GM21447 (cell line): ENCODE measurements at regions not wholly inside any gene's neighbourhood (a gene's known extent, or its start where the extent isn't known, plus 50 kb on each side); places are given as distances from the start of the nearest gene placed in this dataset.
A peak's percentile ranks its signal among the peaks of the same experiment; 100 is the strongest.
"Not testable (repeated sequence)": the region's sequence is repeated elsewhere in the genome, so short reads cannot be mapped to it uniquely, and the experiment has no call there.

Source experiments
- ATAC-seq: cut with Tn5 transposase; IDR thresholded peaks from one replicate; pipeline ENCODE4 v1.9.1; 2021; ENCODE audit not compliant: unreplicated experiment

DNA sequence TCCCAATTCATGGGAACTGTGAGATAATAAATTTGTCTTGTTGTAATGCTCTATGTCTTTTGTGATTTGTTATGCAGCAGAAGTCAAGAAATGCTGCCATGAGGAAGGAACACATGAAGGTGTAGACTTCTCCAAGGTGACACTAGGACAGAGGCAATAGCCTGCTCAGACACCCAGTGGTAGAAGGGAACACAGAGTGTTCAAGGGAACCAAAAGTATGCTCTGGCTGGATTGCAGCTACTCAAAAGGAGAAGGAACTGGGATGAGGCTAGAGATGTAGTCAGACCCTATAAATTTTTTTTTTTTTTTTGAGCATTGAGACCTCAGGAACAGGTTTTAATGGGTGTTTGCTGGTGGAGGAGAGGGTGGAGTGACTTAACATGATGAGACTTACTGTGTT, 232.5 kb downstream of the PARP8 start:
- no peak for ATAC-seq

DNA sequence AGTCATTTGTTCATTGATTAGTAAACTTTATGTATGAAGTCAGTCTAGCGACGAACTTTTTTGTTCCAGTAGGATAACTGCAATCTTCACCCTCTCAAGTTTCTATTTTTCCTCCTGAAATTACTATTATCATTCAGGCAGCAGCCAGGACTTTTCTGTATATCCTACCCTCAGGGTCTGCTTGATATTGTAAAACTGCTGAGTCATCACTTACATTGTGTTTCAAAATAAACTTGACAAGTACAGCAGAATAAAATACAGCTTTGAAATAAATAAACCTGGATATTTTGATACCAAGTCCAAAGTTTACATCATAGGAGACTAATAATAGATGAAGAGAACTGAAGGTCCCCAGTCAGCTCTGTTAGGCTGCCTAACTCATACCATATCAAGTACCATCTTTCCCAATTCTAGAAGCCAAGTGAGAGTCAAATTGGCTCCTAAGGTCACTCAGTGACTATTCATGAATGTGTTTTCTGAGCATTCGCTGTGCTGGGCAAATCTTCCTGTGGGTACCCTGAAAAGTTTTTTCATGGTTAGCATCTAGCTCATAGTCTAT, 234.6 kb downstream of the PARP8 start:
- ATAC-seq: no peak

DNA sequence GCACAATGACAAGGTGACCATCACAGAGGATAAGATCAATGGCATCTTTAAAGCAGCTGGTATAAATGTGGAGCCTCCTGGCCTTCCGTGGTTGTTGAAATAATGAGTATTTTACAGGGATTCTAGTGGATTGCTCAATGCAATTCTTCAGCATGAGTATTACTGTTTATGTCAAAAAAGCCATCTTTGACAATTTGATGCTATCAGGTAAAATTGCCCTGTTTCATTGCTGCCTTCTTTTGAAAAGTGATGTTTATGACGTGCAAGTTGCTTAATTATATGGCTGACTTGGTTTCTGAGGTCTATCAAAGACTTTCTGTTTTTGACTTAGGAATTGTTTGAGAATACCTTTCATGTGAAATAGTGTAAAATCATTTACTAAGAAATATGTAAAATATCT, 237.2 kb downstream of the PARP8 start:
- no peak for ATAC-seq

DNA sequence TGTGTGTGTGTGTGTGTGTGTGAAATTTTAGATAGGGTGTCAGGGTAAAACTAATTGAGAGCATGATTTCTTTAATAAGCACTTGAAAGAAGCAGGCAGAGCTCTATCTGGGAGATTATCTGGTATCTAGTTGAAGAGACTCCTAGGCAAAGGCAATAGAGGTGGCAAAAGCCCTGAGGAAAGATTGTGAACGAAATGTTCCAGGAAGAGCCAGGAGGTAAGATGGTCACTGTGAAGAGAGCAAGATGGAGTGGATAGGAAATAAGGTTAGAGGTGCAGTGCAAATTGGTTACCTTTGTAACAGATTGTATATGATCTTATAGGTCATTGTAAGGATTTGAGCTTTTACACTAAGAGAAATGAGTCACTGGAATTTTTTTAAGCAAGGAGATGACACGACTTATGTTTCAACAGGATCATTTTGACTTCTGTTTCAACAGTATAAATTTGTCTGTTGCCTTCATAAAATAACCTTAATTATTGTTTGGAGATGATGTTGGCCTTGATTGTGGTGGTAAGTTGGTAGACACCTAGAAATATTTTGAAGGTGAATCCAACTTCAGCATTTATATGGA, 239.6 kb downstream of the PARP8 start:
- ATAC-seq: no peak

DNA sequence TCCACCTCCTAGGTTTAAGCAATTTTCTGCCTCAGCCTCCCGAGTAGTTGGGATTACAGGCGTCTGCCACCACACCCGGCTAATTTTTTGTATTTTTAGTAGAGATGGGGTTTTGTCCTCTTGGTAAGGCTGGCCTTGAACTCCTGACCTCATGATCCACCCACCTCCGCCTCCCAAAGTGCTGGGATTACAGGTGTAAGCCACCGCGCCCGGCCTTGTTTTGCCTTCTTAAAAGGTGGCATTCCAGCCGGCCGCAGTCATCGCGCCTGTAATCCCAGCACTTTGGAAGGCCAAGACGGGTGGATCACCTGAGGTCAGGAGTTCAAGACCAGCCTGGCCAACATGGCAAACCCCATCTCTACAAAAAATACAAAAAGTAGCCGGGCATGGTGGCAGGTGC, 253.7 kb downstream of the PARP8 start:
- not testable (repeated sequence) for ATAC-seq

DNA sequence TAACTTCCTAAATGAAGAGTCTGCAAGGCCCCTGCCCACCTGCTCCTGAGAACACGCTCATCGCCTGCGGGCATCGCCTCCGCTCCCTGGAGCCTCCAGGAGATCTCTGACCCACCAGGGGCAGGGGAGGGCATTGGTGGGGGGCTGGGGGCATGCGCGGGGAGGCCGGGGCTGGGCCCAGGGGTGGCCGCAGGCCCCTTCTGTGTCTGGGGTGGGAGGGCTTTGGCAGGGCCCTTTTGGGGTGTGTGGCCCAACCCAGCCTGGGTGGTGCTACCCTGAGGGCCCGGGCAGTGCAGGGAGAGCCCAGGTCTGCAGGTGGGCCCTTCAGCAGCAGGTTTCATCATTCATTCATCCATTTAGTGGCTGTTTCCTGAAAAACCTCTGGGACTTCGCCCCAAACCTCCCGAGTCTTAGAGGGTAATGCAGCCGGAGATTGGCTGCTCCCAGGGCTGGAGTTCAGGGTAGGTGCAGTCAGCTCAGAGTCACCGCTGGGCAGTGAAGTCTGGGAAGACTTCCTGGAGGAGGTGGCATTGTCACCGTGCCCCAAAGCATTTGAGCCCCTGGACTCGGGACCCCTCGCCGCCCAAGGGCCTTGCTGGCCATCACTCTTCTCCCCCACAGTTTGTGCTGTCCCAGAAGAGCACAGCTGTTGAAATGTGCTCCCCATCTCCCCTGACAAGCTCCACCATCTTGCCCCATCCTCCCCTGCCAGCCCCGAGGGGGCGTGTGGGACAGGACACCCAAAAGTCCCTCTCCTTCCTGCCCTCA, 255.1 kb downstream of the PARP8 start:
- ATAC-seq: no peak

DNA sequence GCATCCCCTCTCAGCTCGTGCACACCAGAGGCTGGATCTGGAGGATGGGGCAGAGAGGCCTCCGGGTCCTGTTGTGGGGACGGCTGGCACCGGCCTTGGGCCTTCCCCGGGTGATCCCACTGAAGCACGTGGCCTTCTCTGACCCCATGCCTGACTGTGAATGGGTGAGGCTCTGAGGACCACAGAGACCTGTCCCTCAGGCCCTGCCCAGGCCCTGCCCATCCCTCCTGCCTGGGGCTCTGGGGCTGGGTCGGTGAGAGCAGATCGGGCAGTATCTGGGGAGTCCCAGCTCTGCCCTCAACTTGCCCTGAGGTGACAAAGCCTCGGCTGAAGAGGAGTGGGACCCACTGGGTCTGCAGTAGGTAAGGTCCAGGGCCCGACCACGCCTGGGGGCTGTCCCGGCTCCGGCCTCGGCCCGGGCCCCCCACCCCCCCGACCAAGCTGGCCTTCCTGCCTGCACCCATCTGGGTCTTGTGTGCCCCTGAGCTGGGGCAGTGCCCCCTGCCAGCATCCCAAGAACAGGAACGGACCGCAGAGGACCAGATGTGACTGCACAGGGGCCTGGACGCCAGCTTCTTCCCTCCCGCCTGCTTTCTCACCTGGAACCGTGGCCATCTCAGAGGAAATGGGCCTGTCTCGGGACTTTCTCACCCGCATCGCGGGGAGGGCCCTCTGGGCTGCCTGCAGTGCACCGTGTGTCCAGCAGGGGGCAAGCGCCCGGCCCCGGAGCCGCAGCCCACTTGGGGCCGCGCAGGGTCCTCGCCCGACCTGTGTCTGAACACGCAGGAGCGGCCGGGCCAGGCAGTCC, 255.9 kb downstream of the PARP8 start:
- ATAC-seq: not testable (repeated sequence)

DNA sequence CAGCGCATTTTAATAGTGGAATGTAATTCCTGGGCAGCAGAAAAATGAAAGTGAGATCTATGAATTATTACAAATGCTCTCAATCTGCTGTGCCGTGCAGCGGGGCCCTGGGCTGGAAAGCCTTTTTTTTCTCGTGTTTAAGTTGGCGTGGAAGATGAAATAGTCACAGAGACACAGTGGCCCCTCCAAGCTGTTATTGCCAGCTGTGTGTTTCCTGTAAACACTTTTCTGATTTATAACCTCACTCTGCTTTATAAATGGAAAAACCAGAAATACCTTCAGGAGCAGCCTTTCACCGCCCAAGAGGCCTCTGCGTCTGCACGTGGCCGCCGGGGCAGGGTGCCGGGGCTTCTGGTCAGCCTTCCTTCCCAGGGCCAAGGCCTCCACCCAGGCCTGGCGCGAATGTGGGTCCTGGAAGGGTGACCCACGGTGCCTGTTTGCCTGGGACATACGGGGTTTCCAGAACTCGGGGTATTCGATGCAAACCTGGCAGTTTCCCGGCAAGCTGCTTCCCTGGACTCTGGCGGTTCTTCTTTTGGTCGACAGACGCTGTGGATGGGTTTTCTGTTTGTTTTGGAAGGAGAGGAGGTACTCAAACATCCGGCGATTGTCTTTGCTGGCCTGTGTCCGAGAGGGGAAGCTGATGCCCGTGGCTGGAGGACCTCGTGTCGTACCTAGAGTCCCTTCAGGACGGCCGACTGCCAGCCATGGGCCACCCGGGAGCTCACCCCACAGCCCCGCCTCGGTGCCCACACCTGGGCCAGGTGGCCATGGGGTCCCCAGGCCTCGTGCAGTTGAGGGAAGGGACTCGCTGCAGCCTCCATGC, 256.7 kb downstream of the PARP8 start:
- ATAC-seq: no peak

DNA sequence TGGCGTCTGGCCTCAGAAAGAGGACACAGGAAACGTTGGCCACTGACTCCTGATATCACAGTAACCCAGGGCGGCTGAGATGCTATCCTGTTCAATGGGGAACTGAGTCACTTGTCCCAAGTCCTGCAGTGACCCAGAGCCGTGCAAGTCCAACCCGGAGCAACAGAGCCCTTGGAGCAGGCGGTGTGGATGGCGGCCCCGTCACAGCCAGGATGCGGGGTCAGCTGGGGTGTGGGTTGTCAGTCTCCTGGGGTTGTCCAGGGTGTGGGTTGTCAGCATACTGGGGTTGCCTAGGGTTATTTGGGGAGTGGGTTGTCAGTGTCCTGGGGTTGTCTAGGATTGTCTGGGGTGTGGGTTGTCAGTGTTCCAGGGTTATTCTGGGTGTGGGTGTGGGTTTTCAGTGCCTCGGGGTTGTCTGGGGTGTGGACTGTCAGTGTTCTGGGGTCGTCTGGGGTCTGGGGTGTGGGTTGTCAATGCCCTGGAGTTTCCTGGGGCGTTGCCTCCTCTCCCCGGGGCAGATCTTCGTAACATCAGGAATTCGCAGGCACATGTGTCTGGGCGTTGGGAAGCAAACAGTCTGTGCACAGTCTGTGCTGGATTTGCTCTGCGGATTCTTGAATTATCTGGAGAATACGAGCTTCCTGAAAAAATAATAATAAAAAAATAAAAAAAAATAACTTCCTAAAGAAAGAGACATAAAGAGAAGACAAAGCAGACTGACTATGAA, 257.5 kb downstream of the PARP8 start:
- ATAC-seq: no peak

DNA sequence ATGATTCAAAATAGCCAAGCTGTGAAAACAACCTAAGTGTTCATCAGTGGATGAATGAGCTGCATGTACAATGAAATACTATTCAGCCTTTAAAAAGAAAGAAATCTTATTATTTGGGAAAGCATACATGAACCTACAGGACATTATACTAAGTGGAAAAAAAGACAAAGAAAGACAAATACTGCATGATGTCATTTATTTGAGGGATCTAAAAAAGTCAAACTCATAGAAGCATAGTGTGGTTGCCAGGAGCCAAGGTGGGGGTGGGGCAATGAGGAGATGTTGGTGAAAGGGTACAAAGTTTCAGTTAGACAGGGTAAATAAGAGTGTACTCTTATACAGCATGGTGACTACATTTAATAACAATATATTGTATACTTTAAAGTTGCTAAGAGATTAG, 261.5 kb downstream of the PARP8 start:
- ATAC-seq: no peak

DNA sequence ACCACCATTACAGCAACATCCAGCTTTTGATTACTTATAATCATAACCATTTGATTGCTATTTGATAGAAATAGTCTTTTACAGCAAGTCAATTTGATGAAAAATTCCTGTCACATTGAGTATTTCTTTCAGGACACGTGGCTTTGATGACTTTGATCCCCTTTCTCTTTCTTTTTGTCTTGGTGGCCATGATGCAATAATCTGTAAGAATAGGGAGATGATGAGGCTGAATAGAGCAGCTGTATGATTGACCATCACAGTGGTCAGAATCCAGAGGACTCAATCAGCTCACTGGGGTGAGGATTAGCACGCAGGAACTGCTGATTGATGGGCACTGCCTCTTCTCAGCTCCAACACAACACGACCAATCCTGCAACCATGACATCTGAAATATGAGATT, 262.7 kb downstream of the PARP8 start:
- ATAC-seq: no peak

DNA sequence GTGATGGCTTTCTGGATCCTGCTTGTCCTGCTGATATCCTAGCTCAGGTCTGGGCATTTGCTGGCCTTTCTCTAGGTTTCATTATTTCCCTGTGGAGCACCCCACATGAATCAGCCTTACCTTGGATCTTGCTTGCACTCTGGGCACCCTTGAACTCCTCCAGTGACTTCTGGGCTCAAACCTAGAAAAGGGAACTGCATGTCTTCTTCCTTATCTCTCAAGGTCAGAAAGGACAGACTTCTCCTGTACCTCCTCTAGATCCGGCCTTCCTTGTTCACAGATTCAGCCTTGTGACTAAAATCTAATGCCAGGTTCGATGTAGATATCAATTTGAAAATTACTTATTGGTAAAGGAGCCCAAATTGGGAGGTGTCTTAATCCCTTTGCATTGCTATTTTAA, 267.9 kb downstream of the PARP8 start:
- ATAC-seq: no peak

DNA sequence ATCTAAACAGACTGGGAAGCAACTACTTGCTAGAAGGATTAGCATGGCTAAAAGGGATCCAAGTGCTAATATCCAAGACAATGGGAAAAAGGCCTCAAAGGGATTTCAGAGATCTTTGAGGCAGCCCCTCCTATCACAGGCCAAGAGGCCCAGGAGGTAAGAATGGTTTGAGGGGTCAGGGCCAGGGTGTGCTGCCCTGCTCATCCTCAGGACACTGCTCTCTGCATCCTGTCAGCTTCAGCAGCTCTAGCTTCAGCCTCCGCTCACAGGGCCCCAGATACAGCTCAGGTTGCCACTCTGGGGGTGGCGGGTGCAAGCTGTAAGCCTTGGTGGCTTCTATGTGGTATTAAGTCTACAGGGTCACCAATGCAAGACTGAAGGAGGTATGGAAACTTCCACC, 278.7 kb downstream of the PARP8 start:
- ATAC-seq: no peak

DNA sequence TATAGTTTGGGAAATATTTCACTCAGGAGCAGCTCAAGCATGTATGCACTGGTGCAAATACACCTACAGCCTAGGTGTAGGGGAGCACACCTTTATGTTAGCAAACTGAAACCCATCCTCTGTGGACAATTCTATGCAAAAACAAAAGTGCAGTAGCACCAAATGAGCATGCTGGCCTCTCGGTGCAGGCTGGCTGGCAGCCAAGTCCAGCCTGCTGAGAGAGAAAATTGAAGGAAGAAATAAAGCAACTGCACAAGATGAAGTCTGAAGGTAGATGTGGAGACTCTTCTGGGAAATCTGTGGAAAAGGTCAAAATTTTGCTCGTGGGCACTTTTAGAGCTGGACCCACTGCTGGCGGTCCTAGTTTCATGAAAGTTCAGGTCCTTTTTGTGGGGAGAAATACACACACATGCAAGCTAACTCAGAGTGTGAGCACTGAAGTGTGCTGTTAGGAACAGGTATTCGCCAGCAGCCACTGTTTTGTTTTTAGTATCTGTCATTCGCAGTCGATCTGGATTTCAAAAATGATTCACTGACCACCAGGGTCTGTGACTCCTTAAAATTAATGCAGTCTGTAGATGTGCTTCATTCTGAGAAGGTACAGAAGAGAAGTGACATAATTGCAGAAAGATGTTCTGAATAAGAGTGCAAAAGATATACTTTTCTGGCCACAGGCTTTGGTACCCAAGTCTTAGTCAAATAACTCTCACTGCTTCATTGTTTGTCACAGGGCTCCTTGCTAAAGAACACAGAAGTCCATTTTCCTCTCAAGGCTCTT, 281.7 kb downstream of the PARP8 start:
- ATAC-seq: no peak

DNA sequence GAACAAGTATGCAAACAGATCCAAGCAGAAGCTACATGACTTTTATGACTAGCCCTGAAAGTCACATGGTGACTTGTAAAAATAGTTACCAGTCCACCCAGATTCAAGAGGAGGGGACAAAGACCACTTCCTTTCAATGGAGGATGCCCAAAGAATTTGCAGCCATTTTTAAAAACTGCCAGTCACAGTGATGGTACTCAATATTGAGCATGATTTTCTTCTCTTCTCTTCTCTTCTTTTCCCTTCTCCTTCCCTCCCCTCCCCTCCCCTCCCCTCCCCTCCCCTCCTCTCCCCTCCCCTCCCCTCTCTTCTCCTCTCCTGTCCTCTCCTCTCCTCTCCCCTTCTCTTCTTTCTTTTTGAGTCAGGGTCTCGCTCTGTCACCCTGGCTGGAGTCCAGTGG, 286.9 kb downstream of the PARP8 start:
- ATAC-seq: no peak

DNA sequence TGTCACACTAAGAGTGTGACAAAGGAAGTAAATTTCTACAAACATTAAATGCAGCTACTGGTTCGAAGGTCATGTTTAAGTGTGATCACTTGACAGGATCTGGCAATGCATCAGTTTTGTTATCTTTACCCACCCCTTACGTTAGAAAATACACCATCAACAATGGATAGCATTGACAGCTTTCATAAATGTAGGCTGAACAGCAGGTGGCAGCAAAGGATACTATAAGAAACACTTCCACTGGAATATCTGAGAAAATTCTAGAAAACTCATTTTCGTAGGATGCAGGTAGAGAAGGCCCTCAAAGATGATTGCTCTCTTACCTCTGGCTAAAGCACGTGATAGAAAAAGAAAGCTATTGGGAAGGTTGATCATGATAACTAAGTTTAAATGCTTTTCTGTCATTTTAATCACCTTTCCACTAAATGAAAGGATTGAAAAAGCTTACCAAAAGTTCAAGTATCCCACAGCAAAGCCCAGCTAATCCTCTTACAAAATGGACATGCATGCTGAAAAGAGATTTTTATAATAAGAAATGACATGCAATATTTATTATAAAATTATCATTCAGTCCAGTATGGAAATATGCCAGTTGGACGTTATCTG, 292.5 kb downstream of the PARP8 start:
- ATAC-seq: no peak

DNA sequence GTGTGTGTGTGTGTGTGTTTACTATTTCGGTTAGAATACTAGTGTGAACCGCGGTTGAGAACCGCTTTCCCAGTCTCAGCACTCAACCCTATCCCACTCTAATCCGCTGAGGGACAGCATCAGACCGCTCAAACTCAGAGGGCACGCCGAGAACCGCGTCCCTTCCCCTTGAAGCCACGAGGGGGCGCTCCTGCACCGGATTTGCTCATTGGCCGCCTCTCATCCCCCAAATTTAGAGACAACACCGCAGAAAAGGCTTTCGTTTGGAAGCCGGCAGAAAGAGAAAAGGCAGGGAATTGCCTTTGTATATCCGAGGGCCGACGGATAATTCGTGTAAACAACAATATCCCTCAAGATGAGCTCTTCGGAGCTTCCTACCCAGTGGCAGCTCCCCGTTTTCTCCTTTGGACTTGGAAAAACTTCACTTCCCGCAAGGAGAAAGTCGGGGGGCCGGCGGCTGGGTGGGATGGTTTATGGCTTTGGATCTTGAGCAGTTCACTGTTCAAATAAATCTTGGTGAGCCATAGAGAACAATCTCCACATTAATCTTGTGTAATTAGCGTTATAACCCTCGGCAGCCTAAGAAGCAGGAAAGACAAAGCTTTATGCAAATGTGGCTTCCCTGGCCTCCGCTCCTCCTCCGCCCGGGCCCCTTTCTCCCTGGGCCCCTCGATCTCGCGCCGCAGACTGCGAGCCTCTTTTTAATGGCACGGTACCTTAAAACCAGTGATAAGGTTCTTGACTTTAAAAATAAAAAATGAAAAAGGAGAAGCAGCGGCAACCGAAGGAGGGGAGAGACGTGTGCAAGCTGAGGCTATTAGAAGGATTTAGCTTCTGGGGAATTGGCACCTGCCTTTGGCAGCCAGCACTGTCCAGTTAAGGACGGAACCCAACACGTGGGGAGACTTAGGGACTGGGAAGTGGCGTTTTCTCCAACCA, 296.8 kb downstream of the PARP8 start:
- ATAC-seq: peak; percentile 81
